HTR-8/SVneo (cell line): ENCODE measurements at regions not wholly inside any gene's neighbourhood (a gene's known extent, or its start where the extent isn't known, plus 50 kb on each side); places are given as distances from the start of the nearest gene placed in this dataset.

Source experiments
- DNase-seq: peaks from one replicate; pipeline ENCODE4 v3.0.0; 2011; ENCODE audit warnings: low spot score, mixed read lengths; ENCODE audit not compliant: insufficient read length
- FAIRE-seq: peaks from 2 replicates; lab custom pipeline; 2011; peaks lifted over from hg19 to GRCh38; lab: Jason Lieb, UNC

- no peak for FAIRE-seq
- DNase-seq = no peak
Measured at GRCh38 chr6:93746892-93747291, 327.5 kb upstream of the EPHA7 start.

- FAIRE-seq (no peak), DNase-seq (no peak)
Measured at GRCh38 chr6:93745306-93745705, 325.9 kb upstream of the EPHA7 start.

- DNase-seq (no peak), FAIRE-seq (no peak)
Measured at GRCh38 chr6:93735099-93735498, 315.7 kb upstream of the EPHA7 start.

GRCh38 chr6:93731306-93731705, 311.9 kb upstream of the EPHA7 start:
- FAIRE-seq (no peak), DNase-seq (no peak)

GRCh38 chr6:93728150-93728549, 308.8 kb upstream of the EPHA7 start:
- DNase-seq = no peak
- FAIRE-seq = no peak

- DNase-seq = no peak
- no peak for FAIRE-seq
Measured at GRCh38 chr6:93727447-93727846, 308.1 kb upstream of the EPHA7 start.

GRCh38 chr6:93721386-93722048, 302.2 kb upstream of the EPHA7 start:
- no peak for DNase-seq
- FAIRE-seq = no peak

- no peak for DNase-seq
- FAIRE-seq = no peak
Measured at GRCh38 chr6:93713974-93714373, 294.6 kb upstream of the EPHA7 start.

- no peak for DNase-seq
- FAIRE-seq = no peak
Measured at GRCh38 chr6:93703431-93703830, 284.1 kb upstream of the EPHA7 start.

GRCh38 chr6:93701526-93701925, 282.2 kb upstream of the EPHA7 start:
- no peak for FAIRE-seq
- DNase-seq = no peak

GRCh38 chr6:93685494-93685893, 266.1 kb upstream of the EPHA7 start:
- FAIRE-seq = no peak

GRCh38 chr6:93684339-93684738, 265.0 kb upstream of the EPHA7 start:
- DNase-seq (no peak), FAIRE-seq (no peak)

More at GRCh38 chr6:93685494-93685893, 266.1 kb upstream of the EPHA7 start:
- no peak for DNase-seq

GRCh38 chr6:93679836-93680235, 260.5 kb upstream of the EPHA7 start:
- FAIRE-seq (no peak), DNase-seq (no peak)

- no peak for FAIRE-seq
- no peak for DNase-seq
Measured at GRCh38 chr6:93678841-93679454, 259.6 kb upstream of the EPHA7 start.

GRCh38 chr6:93677264-93677965, 258.1 kb upstream of the EPHA7 start:
- FAIRE-seq (no peak), DNase-seq (no peak)

GRCh38 chr6:93676581-93676980, 257.2 kb upstream of the EPHA7 start:
- DNase-seq (no peak), FAIRE-seq (no peak)

- no peak for FAIRE-seq
Measured at GRCh38 chr6:93675856-93676417, 256.6 kb upstream of the EPHA7 start.

GRCh38 chr6:93663111-93663510, 243.8 kb upstream of the EPHA7 start:
- FAIRE-seq (no peak), DNase-seq (no peak)

More at GRCh38 chr6:93675856-93676417, 256.6 kb upstream of the EPHA7 start:
- DNase-seq = no peak

- FAIRE-seq (no peak), DNase-seq (no peak)
Measured at GRCh38 chr6:93654548-93654947, 235.2 kb upstream of the EPHA7 start.

- FAIRE-seq = no peak
- no peak for DNase-seq
Measured at GRCh38 chr6:93644611-93645010, 225.3 kb upstream of the EPHA7 start.

- DNase-seq (no peak), FAIRE-seq (no peak)
Measured at GRCh38 chr6:93639126-93639525, 219.8 kb upstream of the EPHA7 start.
